ENCODE measurements at regions not wholly inside any gene's neighbourhood (a gene's known extent, or its start where the extent isn't known, plus 50 kb on each side); places are given as distances from the start of the nearest gene placed in this dataset.

GRCh38 chr6:163790266-163790840 lies 375.8 kb downstream of the QKI start:
- Histone ChIP-seq H3K27ac (no peak overlapping the region), H3K4me3 (no peak overlapping the region)
- no peak for DNase-seq (ENCODE audit: low spot score)
- no peak for TF ChIP-seq CTCF (IDR thresholded peaks at IDR 0.05)

DNA sequence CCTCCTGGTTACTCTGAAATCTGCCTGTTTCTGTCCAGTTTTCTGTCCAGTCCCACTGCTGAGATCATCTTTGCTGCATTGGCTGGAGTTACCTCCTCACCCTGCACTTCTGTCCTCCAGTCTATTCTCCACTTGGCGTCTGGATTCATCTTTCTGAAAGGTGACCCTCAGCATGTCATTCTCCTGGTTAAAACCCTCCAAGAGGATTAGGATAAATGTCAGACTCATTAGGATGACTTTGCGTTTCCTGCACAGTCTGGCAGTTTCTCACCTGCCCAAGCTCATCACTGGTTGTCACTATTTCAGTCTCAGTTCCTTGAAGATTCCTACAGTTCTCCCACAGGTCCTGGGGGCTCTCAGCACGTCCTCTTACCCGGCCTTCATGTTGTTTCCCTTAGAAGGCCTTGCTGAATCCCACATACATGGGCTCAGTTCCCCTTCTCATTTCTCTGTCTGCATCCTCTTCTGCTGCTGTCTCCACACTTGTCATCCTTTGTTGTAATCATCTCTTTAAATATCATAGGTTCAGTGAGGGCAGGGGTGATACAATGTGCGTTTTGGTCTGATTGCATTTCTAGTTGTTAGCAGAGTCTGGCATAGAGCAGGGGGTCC lies 374.8 kb downstream of the QKI start:
- DNase-seq (ENCODE audit: low spot score), result no peak
- Histone ChIP-seq H3K27ac (no peak overlapping the region), H3K4me3 (no peak overlapping the region)
- TF ChIP-seq CTCF (IDR thresholded peaks at IDR 0.05), result no peak

GRCh38 chr6:163786995-163787671 lies 372.6 kb downstream of the QKI start:
- no peak overlapping the region for H3K27ac ChIP-seq
- no peak overlapping the region for H3K4me3 ChIP-seq
- DNase-seq (ENCODE audit: low spot score), result no peak
- no peak for TF ChIP-seq CTCF (IDR thresholded peaks at IDR 0.05)

- no peak for TF ChIP-seq CTCF (IDR thresholded peaks at IDR 0.05)
- H3K27ac ChIP-seq, result no peak overlapping the region
- no peak overlapping the region for H3K4me3 ChIP-seq
- no peak for DNase-seq (ENCODE audit: low spot score)
Observed at GRCh38 chr6:163782436-163783003, 368.0 kb downstream of the QKI start.

GRCh38 chr6:163780994-163781393 lies 366.5 kb downstream of the QKI start:
- no peak overlapping the region for H3K4me3 ChIP-seq
- TF ChIP-seq CTCF (IDR thresholded peaks at IDR 0.05), result no peak
- H3K27ac ChIP-seq, result no peak overlapping the region
- DNase-seq (ENCODE audit: low spot score), result no peak

DNA sequence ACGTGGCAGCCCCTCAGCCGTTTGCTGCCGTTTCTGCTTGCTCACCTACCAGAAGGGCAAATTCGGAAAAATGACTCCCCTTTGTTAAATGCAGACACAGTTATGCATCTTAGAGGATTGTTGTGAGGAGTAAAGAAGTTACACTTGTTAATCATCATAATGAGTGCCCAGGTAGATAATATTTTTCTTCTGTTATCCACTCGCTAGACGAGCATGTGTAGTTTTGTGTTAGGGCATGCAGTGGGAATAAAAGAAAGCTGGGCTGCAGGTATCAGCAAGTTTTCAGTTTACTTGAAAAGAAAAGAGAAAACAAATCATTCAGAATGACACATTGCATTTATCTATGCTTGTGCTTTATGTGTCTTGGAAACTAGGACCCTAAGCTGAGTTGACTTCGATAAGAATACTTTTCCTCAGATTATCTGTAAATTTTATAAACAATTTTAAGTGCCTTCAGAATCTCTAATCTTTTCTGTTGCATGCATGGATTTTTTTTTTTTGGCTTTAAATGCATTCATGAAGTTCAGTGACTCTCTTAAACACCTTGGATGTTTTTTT lies 365.3 kb downstream of the QKI start:
- no peak for DNase-seq (ENCODE audit: low spot score)
- no peak for TF ChIP-seq CTCF (IDR thresholded peaks at IDR 0.05)
- H3K27ac ChIP-seq, result no peak overlapping the region
- no peak overlapping the region for H3K4me3 ChIP-seq
